ENCODE measurements at regions not wholly inside any gene's neighbourhood (a gene's known extent, or its start where the extent isn't known, plus 50 kb on each side); places are given as distances from the start of the nearest gene placed in this dataset.

DNA sequence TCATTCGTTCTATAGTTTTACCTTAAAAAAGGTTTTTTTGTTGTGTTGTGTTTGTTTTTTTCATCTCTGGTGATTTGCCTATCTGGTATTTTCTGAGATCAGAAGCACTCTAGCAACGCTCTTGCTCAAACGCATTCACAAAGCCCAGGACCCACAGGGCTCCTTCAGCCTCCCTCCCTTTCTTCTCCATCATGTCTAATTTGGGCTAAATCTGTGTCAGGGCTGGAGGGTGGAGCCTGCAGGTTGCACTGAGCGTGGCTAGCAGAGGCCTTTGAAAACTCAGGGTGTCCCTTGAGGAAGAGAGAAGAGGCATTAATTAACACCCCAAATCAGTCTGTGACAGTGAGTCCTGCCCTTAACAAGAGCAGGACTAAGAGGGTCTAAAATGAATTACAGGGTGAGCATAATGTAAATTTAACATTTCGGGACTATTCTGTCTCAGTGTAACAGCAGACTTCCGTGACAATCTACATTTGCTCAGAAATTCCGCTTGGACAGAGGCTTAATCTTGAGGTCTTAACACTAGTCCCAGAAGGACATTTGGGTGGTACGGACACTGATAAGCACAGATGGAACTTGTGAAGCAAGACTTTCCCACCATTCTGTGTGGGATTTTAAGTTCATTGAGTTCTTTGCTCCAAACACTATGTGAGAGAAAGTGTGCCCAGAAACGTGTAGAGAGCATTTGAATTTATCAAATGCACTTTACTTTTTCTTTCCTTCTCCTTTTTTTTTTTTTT lies 174.4 kb upstream of the APCDD1 start:
- no peak overlapping the region for H3K4me3 ChIP-seq
- no peaks in the 10 kb centered on the region for H3K27me3 ChIP-seq
- H3K36me3 ChIP-seq = no peaks in the 10 kb centered on the region
- DNase-seq = no peak
- TF ChIP-seq POLR2A (IDR thresholded peaks at IDR 0.05) = no peak
- TF ChIP-seq, protein P1, sequence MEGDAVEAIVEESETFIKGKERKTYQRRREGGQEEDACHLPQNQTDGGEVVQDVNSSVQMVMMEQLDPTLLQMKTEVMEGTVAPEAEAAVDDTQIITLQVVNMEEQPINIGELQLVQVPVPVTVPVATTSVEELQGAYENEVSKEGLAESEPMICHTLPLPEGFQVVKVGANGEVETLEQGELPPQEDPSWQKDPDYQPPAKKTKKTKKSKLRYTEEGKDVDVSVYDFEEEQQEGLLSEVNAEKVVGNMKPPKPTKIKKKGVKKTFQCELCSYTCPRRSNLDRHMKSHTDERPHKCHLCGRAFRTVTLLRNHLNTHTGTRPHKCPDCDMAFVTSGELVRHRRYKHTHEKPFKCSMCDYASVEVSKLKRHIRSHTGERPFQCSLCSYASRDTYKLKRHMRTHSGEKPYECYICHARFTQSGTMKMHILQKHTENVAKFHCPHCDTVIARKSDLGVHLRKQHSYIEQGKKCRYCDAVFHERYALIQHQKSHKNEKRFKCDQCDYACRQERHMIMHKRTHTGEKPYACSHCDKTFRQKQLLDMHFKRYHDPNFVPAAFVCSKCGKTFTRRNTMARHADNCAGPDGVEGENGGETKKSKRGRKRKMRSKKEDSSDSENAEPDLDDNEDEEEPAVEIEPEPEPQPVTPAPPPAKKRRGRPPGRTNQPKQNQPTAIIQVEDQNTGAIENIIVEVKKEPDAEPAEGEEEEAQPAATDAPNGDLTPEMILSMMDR (IDR thresholded peaks at IDR 0.05) = no peak
- H3K4me1 ChIP-seq = peaks cover 0 to 5% (median 2%) of the 10 kb centered on the region in 4 donors
- no peak overlapping the region for H3K27ac ChIP-seq
- H3K9me3 ChIP-seq = no peaks in the 10 kb centered on the region

DNA sequence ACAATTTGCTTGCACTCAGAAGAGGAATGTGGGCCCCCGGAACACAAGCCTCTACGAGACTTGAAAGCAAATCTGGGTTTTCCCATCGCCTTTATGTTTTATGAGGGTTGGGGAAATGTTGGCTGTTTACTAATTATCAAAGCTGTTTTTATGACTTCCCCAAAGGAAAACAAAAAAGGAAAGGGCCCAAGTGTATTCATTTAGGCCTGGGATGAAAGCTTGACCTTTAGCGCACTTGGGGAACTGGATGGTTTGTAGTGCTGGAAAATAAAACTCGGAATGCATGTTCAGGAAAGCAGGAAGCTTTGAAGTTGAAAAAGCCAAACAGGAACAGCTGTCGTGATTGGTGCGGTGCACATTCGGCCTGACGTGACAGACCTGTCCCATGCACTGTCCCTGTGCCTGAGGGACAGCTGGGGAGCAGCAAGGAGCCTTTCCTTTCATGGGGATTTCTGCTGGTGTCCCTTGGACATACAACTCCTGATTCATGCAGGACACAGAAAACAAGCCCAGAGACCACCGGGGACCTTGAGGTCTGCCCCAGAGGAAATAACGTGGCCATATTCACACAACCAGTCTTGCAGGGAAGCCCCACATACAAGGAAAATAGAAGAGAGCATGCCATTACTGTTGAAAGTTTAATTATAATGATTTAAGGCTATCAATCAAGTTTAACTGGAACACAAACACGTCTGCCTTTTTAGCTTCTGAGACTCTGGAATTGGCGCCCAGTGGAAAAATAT lies 169.7 kb upstream of the APCDD1 start:
- Histone ChIP-seq H3K36me3 (no peaks in the 10 kb centered on the region), H3K4me1 (peaks cover 0 to 6% (median 4%) of the 10 kb centered on the region in 4 donors), H3K27ac (peak overlapping the region in 1 of 4 donors; percentile 30), H3K27me3 (no peaks in the 10 kb centered on the region), H3K9me3 (no peaks in the 10 kb centered on the region), H3K4me3 (no peak overlapping the region)
- TF ChIP-seq POLR2A (IDR thresholded peaks at IDR 0.05) = no peak
- TF ChIP-seq, protein P1 (IDR thresholded peaks at IDR 0.05) = no peak
- DNase-seq = no peak

DNA sequence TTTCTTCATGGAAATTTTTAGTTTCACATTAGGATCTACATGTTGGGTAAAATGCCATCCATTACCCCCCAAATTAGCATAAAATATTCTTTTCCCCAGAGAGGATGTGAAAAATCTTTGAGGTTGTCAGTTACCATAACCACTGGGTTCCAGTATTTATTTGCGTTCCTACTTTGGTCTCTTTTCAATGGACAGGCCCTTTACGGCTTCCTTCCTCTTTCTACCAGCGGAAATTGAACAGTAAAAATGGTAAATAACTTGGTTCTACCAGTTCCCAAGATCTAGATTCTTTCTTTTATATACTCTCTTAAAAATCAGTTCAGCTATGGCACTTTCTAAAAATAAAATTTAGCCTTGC lies 169.2 kb upstream of the APCDD1 start:
- DNase-seq = no peak
- Histone ChIP-seq H3K27me3 (no peaks in the 10 kb centered on the region), H3K4me1 (peaks cover 0 to 6% (median 4%) of the 10 kb centered on the region in 4 donors), H3K9me3 (no peaks in the 10 kb centered on the region), H3K27ac (no peak overlapping the region), H3K4me3 (no peak overlapping the region), H3K36me3 (no peaks in the 10 kb centered on the region)
- TF ChIP-seq, protein P1 (IDR thresholded peaks at IDR 0.05) = no peak
- TF ChIP-seq POLR2A (IDR thresholded peaks at IDR 0.05) = no peak

GRCh38 chr18:10286580-10287150 lies 167.8 kb upstream of the APCDD1 start:
- DNase-seq = no peak
- no peaks in the 10 kb centered on the region for H3K36me3 ChIP-seq
- H3K27ac ChIP-seq = no peak overlapping the region
- no peak for TF ChIP-seq POLR2A (IDR thresholded peaks at IDR 0.05)
- TF ChIP-seq, protein P1 (IDR thresholded peaks at IDR 0.05) = no peak
- H3K9me3 ChIP-seq = no peaks in the 10 kb centered on the region
- H3K27me3 ChIP-seq = no peaks in the 10 kb centered on the region
- peaks cover 0 to 6% (median 4%) of the 10 kb centered on the region in 4 donors for H3K4me1 ChIP-seq
- no peak overlapping the region for H3K4me3 ChIP-seq

DNA sequence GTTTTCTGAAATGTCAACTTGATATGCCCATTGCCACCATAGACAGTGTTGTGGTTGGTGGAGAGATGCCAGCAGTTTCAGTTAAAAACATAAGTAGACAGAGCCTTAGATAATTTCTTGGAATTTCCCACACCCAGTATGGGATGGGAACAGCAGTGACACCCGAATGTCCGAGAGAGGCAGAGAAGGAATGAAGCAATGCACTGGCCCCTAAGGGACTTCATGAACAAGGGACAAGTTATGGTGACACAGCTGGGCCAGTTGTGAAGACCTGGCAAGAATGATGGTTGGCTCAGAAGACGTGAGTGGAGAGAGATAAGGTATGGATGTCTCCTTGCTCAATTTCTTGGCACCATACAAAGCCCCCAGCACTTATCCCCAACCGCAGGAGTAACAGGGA lies 165.2 kb upstream of the APCDD1 start:
- H3K9me3 ChIP-seq = no peaks in the 10 kb centered on the region
- H3K36me3 ChIP-seq = no peaks in the 10 kb centered on the region
- DNase-seq = no peak
- TF ChIP-seq, protein P1 (IDR thresholded peaks at IDR 0.05) = no peak
- TF ChIP-seq POLR2A (IDR thresholded peaks at IDR 0.05) = no peak
- H3K27me3 ChIP-seq = no peaks in the 10 kb centered on the region
- no peak overlapping the region for H3K4me3 ChIP-seq
- no peak overlapping the region for H3K27ac ChIP-seq
- H3K4me1 ChIP-seq = peaks cover 0 to 6% (median 4%) of the 10 kb centered on the region in 4 donors
